H1 (cell line): ENCODE measurements at regions not wholly inside any gene's neighbourhood (a gene's known extent, or its start where the extent isn't known, plus 50 kb on each side); places are given as distances from the start of the nearest gene placed in this dataset.

Experiments used
- CHD2 ChIP-seq: IDR thresholded peaks from 2 replicates; pipeline ENCODE4 v1.6.1; 2012; ENCODE audit warnings: low read length, improper control_type of control experiment
- CREB1 ChIP-seq: IDR thresholded peaks from 2 replicates; pipeline ENCODE4 v1.6.1; 2012; ENCODE audit warnings: inconsistent platforms
- GABPA ChIP-seq: IDR thresholded peaks from 2 replicates; pipeline ENCODE4 v1.6.1; 2011; ENCODE audit warnings: mild to moderate bottlenecking, low read length, moderate library complexity, borderline replicate concordance; ENCODE audit not compliant: insufficient read depth
- RFX5 ChIP-seq: IDR thresholded peaks from 2 replicates; pipeline ENCODE4 v1.6.1; 2011; ENCODE audit warnings: low read depth, low read length, improper control_type of control experiment, borderline replicate concordance
- SP2 ChIP-seq: IDR thresholded peaks from 2 replicates; pipeline ENCODE4 v1.6.1; 2012; ENCODE audit warnings: mild to moderate bottlenecking, low read length, inconsistent platforms
- TCF12 ChIP-seq: IDR thresholded peaks from 2 replicates; pipeline ENCODE4 v1.6.1; 2011; ENCODE audit warnings: low read depth, mild to moderate bottlenecking, low read length

- TF ChIP-seq RFX5 (no peak), SP2 (no peak), GABPA (no peak), CREB1 (no peak), TCF12 (no peak), CHD2 (no peak)
- TF ChIP-seq, all 59 proteins: peak for 0
These were observed 302.6 kb downstream of the NUP35 start (continued) for GRCh38 chr2:183426825-183427224.
